ENCODE measurements at regions not wholly inside any gene's neighbourhood (a gene's known extent, or its start where the extent isn't known, plus 50 kb on each side); places are given as distances from the start of the nearest gene placed in this dataset.
"Not testable (repeated sequence)": the region's sequence is repeated elsewhere in the genome, so short reads cannot be mapped to it uniquely, and the experiment has no call there.

DNA sequence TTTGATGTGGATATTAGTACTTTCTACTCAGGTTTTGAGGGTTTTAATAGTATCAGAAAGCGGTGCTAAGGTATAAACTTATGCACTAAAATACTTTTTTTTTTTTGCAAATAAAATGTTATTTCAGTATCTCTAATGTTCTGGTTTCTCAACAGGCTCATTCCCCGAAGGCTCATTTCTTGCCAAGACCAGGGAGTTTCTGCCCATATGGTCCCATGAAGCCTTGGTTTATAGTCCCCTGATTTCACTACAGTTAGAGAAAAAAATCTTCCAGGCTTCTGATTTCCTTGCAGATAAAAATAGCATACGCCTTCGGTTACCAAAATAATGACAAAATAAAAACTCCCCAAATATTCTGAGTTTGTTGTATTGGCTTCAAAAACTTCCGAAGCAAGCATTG, 814.2 kb upstream of the PABPC4L start:
- DNase-seq = no peak

DNA sequence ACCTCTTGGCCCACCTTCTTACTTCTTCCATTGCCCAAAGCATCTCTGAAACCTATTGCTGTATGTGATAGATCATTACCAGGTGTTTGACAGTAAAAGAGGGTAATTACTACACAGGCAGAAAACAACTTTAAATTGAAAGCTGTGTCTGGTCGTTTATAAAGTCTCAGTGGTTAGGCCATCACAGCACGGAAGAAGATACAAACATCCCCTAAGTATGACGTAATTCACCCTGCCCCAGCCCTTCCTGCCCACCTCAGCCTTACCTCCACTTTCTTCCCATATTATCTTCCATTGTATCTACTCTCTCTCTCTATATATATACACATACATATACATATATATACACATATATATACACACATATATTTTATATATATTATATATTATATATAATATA, 805.8 kb upstream of the PABPC4L start:
- no peak for DNase-seq

DNA sequence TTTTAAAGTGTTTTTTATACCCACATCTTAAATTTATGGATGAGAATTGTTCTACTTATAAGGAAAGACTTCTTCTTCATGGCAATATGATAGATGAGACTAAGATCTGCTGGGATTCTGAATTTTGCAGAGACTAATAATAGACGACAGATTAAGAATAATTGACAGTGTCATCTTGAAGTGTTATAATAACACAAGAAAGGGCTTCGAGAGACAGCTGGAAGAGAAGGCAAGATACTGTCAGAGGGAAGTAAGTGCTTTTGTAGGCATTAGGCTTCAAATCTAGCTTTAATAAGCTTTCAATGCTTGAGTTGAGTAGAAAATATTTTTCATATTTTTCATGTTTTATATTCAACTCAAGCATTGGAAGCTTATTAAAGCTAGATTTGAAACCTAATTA, 797.6 kb upstream of the PABPC4L start:
- no peak for DNase-seq

DNA sequence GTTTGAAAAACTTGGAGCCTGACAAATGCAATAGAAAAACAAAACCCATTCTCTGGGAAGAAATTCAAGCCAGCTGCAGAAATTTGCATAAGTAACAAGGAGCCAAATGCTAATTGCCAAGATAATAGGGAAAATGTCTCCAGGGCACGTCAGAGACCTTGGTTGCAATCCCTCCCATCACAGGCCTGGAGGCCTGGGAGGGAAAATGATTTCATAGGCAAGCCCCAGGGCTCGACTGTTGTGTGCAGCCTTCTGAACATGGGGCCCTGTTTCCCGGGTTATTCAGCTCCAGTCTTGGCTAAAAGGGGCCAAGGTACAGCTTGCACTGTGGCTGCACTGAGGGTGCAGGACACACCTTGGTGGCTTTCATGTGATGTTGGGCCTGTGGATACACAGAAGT, 760.4 kb upstream of the PABPC4L start:
- DNase-seq = no peak

DNA sequence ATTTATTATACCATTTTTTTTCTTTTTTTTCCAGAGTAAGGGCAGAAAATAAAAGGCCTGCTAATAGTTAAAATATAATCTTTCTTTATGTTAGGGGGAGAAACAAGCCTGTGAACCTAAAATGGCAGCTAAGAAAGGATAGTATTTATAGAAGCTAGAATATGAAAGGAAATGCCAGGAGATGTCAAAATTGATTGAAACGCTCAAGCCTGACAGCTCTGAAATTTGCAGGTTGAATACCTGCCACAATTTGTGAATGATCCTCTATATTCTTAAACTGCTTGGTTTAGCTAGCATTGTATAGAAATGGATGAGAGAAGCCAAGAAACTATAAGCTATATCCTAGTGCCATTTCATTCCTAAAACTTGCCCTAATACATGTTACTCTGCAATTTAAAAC, 757.3 kb upstream of the PABPC4L start:
- no peak for DNase-seq

DNA sequence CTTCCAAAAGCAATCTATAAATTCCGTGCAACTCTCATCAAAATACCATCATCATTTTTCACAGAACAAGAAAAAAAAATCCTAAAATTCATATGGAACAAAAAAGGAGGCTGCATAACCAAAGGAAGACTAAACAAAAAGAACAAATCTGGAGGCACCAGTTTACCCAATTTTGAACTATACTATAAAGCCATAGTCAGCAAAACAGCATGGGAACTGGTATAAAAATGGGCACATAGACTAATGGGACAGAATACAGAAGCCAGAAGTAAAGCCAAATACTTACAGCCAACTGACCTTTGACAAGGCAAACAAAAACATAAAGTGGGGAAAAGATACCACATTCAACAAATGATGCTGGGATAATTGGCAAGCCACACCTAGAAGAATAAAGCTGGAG, 753.5 kb upstream of the PABPC4L start:
- no peak for DNase-seq

DNA sequence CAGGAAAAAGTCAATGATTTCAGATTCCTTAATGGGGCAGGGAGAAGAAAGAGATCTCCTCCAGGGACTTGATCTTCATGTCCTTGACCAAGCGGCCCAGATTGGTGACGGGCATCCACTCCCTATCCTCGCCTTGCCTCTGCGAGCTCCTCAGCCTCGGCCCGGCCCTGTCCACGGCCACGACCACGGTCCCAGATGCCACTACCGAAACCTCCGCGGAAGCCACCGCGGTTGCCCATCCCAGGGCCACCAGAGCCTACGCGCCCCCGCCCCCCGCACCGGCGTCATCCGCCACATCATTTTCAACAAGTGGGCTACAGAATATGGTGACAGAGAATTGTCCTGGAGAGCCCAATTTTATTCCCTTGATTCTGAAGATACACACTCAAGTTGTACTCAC, 751.2 kb upstream of the PABPC4L start:
- no peak for DNase-seq

DNA sequence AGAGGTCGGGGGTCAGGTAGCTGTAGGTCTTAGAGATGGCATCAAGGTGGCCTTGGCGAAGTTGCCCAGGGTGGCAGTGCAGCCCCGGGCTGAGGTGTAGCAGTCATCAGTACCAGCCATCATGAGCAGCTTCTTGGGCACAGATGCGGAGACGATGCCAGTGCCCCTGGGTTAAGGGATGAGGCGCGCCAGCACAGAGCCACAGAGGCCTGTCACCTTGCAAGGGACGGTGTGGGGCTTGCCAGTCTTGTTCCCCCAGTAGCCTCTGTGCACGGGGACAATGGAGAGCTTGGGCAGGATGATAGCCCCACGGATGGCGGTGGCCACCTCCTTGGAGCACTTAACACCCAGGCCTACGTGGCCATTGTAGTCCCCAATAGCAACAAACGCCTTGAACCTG, 750.7 kb upstream of the PABPC4L start:
- no peak for DNase-seq

DNA sequence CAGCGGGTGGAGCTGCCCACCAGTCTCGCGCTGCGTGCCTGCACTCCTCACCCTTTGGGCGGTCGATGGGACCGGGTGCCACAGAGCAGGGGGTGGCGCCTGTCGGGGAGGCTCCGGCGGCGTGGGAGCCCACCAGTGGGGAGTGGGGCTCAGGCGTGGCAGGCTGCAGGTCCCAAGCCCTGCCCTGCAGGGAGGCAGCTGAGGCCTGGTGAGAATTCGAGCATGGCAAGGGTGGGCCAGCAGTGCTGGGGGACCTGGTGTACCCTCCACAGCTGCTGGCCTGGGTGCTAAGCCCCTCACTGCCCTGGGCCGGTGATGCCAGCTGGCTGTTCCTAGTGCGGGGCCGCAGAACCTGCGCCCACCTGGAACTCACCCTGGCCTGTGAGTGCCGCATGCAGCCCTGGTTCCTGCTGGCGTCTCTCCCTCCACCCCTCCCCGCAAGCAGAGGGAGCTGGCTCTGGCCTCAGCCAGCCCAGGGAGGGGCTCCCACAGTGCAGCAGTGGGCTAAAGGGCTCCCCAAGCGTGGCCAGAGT, 746.6 kb upstream of the PABPC4L start:
- DNase-seq = no peak

DNA sequence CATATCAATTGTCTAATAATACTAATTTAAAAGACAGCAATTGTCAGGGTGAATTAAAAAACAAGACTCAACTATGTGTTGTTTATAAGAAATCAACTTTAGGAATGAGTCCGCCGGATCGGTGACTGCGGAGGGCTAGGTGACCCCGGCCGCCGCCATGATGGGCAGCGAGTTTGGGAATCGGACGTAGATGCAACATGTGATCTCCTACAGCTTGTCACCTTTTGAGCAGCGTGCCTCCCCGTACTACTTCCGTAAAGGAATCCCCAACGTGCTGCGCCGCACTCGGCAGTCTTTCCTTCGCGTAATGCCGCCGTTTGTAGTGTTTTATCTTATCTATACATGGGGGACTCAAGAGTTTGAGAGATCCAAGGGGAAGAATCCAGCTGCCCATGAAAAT, 742.5 kb upstream of the PABPC4L start:
- no peak for DNase-seq

DNA sequence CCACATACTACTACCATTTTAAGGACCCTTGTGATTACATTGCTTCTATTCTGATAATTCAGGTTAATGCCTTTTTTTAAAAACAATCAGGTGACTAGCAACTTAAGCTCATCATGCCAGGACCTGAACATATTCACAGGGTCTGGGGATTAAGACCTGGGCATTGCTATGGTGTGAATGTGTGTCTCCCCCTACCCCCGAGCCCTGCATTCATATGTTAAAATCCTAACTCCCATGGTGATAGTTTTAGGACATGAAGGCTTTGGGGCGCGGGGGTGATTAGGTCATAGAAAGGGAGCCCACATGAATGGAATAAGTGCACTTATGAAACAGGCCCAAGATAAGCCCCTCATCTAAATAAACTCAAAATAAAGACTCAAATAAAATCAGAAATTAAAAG, 734.4 kb upstream of the PABPC4L start:
- no peak for DNase-seq

DNA sequence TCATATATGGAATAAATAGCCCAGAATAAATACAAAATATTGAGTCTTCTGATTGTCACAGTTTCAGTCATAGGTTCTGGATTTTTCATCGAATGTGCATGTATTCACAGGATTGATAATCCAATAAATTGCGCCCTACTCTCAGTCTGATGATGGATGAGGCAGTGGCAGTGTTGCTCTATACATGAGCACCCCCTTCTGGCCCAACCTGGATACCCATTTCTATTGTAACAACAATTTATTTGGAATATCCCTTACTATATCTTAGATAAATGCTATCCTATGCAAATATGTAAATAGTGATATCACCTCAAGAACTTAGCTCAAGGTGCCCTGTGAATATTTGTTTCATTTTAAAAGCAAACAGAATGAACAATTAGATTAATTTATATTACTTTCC, 733.7 kb upstream of the PABPC4L start:
- no peak for DNase-seq

DNA sequence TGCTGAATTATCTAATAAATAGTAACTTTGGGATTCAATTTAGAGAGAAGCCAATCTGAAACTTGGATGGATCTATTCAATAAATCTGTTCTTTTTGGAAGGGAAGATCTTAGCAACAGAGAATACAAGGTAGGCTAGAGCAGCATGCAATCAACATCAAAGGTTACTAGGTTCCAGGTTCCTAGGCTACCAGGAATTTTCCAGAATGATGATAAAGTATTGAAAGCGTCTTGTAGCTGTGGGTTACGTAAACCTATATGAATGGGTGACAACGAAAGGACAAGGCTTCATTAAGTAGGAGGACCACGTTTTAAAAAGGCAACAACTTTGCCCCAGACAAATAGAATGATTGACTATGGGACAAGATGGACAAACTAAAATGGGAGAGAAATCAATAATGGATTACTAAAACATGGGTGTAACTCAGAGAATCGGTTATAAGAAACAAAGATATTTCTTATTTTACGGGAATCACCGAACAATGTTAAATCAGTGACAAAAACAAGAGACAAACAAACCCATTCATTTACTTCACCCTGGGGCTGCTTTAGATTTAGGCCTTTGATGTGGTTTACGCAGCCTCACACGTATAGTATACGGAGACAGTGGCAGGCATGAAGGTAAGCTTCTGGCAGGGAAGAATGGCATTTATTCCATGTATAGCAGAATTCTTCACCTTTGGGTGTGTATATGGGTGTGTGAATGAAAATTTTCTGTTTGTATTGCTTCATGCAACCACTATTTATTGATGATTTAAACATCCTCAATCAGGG, 732.6 kb upstream of the PABPC4L start:
- DNase-seq = no peak

DNA sequence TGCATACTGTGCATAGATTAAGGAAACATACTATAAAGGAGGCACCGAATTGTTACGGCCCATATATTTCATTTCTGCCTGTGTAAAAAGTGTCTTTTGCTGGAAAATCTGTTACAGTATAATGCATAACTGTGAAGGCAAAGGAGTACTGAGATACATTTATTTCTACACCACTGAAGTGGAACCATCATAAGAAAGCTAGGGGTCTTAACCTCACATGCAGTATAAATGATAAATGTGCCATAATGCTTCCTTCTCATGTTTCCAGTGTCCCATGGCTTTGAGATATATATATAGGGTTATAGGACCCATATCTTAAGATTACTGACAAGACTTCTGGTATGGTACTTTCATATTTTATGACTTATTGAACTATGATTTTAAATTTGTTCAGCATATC, 713.8 kb upstream of the PABPC4L start:
- DNase-seq = no peak

DNA sequence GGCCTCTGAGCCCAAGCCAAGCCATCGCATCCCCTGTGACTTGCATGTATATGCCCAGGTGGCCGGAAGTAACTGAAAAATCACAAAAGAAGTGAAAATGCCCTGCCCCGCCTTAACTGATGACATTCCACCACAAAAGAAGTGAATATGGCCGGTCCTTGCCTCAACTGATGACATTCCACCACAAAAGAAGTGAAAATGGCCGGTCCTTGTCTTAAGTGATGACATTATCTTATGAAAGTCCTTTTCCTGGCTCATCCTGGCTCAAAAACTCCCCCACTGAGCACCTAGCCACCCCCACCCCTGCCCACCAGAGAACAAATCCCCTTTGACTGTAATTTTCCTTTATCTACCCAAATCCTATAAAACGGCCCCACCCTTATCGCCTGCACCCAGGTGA, 712.7 kb upstream of the PABPC4L start:
- not testable (repeated sequence) for DNase-seq

DNA sequence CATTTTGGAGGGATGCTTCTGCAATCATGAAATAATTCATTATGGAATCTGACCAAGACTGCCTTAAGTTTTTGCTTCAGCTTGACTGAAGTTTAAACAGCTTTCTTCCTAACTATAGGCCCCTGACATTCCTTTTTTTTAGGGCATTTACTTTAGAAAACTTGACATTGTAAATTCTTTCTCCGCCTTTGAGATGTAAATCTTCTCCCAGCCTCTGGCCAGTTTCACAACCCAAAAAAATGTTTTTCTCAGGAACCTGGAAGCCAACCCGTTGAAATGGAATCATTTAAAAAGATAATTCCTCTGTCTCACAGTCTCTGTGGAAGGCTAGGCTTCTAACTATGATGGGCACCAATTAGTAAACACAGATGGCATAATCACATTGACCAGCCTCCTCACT, 710.4 kb upstream of the PABPC4L start:
- no peak for DNase-seq

DNA sequence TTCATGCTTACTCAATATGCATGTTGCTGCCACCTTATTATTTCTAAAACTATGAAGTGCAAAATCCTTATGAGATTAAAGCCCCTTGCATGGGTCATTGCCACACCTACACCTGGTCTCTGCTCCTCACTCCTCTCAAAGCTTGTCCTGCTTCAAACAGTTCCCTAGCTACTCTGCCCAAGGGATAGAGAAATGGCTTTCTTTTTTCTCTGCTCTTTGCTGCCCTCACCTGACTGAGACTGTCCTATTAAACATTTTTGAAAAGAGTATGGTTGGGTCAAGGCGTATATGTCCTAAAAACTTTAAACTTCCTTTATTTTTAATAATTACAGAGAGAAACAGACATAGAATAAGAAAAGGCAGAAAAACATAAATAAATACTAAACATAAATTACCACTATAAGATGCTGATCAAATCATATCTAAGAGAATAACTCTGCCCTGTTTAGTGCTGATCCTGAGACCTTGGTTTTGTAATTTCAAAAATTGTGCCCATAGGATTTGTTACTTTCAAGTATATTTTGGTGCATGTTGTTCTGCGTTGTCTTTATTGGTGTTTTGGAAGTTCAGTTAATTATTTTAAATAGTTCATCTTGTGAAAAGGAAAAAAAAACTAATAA, 704.9 kb upstream of the PABPC4L start:
- DNase-seq = no peak

DNA sequence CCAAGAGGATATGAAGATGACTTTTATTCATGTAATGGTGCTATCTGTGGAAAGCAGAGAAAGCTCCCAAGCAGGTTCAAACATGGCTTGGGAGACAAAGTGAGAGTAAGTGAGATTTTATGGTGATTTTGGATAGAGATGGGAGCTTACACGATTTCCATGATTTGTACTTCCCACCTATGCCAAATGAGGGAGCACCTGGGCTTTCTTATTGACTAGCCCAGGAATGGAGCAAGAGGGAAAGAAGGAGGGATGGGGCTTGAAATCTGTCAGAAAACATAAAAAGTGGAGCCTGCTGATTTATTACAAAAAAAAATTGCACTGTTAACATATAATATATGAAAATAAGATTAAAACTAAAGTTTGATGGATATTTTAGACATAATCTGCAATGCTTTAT, 703.5 kb upstream of the PABPC4L start:
- no peak for DNase-seq

DNA sequence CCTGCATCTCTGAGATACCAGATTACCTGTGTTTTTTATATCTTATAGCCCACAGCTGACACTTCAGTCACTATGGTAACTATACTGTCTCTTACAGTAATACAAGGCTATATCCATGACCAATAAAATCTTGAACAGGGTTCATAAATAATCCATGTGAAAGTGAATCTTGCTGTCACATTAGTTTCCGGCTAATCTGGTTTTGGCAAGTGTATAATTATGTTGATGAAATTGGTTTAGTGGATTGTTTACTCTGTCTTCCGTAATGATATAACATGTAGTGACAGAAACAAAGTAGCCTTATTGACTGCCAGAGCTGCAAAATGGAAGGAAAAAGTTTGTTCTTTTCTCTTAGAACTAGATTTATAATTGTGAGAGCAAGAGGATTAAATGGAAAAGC, 686.6 kb upstream of the PABPC4L start:
- no peak for DNase-seq

DNA sequence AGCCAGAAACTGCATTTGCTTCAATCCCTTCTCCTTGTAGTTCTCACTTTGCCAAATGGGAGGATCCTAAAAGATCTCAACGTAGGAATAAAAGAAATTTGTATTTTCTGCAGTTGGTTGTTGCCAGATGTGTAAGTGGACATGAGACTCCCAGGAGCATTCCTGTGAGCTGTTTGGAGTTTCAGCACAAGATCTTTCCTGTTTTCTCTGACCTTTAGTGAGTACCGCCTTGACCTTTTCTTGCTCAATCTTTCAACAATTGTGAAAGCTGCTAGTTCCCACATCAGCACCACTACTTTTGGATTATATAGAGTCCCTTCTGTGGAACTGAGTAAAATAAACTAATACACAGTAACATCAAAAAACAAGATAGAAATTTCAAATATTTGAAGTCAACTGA, 683.8 kb upstream of the PABPC4L start:
- no peak for DNase-seq

DNA sequence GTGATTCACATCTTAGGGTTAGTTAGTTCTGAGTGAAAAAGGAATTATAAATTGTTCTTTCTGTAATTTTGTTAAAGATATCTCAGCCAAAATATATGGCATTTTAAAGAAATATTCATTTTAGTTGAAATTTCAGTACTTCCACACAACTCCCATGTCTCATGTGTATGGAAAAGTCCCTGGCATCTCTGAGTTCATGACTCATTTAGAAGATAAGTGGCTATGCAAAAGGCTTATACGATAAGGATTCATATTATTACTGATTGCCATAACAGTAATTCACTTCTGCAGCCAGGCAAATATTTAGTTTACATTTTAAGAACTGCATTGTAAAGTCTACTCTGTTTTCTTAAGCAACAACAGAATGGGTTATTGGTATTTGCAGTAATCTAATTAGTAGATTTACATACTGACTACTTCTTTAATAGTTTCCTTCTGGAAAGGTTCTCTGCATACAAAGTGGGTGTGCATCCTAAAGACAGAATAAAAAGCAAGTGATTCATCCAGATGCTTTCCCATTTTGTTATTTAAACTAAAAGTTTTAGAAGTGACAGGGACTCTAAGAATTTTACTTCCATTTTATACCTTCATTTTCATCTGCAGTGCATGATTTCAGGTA, 682.4 kb upstream of the PABPC4L start:
- no peak for DNase-seq

DNA sequence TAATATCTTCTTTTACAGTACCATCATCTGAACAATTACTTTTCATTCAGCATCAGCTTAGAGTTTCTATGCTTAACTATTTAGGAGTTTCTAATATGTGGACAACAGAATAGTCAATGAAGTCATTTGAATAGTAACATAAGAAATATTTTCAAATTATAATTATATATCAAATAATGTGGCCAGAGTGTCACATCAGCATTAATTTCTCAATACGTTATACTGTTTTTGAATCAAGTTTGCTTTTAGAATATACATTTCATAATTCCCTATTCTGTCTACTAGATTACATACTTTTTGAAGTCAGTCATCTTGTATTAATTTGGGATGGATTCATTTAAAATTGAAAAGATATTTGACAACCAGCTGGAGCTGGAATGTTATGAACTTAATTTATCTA, 677.4 kb upstream of the PABPC4L start:
- no peak for DNase-seq

DNA sequence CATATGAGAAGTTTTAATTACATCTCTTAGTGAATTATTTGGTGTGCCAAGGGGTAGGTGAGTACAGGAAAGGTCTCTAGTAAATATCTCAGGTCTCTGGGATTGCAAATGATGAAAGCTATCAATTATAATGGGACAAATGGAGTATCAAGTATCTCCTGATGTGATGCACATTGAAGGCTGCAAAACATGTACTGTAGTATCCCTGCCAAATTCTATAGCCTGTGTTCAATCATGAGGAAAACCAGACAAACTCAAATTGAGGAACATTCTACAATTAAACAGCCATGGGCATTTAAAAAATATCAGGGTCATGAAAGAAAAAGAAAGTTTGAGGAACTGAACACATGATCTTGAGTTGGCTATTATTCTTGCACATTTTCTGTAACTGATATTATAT, 665.4 kb upstream of the PABPC4L start:
- no peak for DNase-seq

DNA sequence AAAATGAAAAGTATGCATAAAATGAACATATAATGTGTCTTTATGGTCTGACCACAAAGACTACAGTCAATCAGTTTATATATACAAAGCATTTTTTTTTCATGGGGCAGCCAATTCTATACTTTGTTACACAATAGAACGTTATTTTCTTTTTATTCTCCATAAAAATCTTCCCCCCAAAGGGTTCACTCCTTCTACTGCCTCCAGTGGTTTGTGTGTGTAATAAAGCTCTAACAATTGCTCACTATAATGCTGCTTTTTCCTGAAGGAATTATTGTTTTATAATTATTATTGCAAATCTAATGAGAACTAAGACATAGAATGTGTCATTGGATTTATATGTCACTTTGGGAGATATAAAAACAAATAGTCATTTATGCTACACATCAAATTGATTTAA, 664.1 kb upstream of the PABPC4L start:
- no peak for DNase-seq
